Epidermal melanocyte (primary cell): ENCODE measurements at regions not wholly inside any gene's neighbourhood (a gene's known extent, or its start where the extent isn't known, plus 50 kb on each side); places are given as distances from the start of the nearest gene placed in this dataset.

Source experiments
- DNase-seq: peaks from one replicate; pipeline ENCODE4 v3.0.0; 2011; ENCODE audit warnings: low spot score; ENCODE audit not compliant: insufficient read length

- no peak for DNase-seq
Observed at GRCh38 chr3:188940573-188940932, 231.2 kb upstream of the TPRG1 start.

GRCh38 chr3:188941103-188941502 lies 230.7 kb upstream of the TPRG1 start:
- no peak for DNase-seq

GRCh38 chr3:188942191-188942590 lies 229.6 kb upstream of the TPRG1 start:
- DNase-seq = no peak

GRCh38 chr3:188943591-188943990 lies 228.2 kb upstream of the TPRG1 start:
- no peak for DNase-seq

GRCh38 chr3:188944108-188944507 lies 227.7 kb upstream of the TPRG1 start:
- DNase-seq = no peak

GRCh38 chr3:188946351-188947240 lies 225.2 kb upstream of the TPRG1 start:
- no peak for DNase-seq

- DNase-seq = peak; percentile 57
Observed at GRCh38 chr3:188947401-188948280, 224.1 kb upstream of the TPRG1 start.

- DNase-seq = no peak
Observed at GRCh38 chr3:188948281-188948996, 223.3 kb upstream of the TPRG1 start.

- DNase-seq = no peak
Observed at GRCh38 chr3:188948997-188949389, 222.8 kb upstream of the TPRG1 start.

- no peak for DNase-seq
Observed at GRCh38 chr3:188949456-188949855, 222.3 kb upstream of the TPRG1 start.

- DNase-seq = no peak
Observed at GRCh38 chr3:188949996-188950395, 221.8 kb upstream of the TPRG1 start.

GRCh38 chr3:188950832-188951489 lies 220.8 kb upstream of the TPRG1 start:
- DNase-seq = no peak

GRCh38 chr3:188951734-188952133 lies 220.0 kb upstream of the TPRG1 start:
- DNase-seq = no peak

GRCh38 chr3:188954590-188955208 lies 217.1 kb upstream of the TPRG1 start:
- peak; percentile 78 for DNase-seq

GRCh38 chr3:188955919-188956318 lies 215.9 kb upstream of the TPRG1 start:
- no peak for DNase-seq

GRCh38 chr3:188956839-188957489 lies 214.8 kb upstream of the TPRG1 start:
- peak; percentile 53 for DNase-seq

- no peak for DNase-seq
Observed at GRCh38 chr3:188959013-188959412, 212.8 kb upstream of the TPRG1 start.

- DNase-seq = no peak
Observed at GRCh38 chr3:188962253-188963247, 209.2 kb upstream of the TPRG1 start.

GRCh38 chr3:188964957-188965356 lies 206.8 kb upstream of the TPRG1 start:
- no peak for DNase-seq
